ENCODE measurements at regions not wholly inside any gene's neighbourhood (a gene's known extent, or its start where the extent isn't known, plus 50 kb on each side); places are given as distances from the start of the nearest gene placed in this dataset.

- TF ChIP-seq CTCF (IDR thresholded peaks at IDR 0.05) (no peak), POLR2A (IDR thresholded peaks at IDR 0.05) (no peak)
These were observed 717.5 kb downstream of the RERGL start for GRCh38 chr12:17372508-17372907.

Measured in Peyer's patch (tissue), 4 donors.